Ishikawa (cell line): ENCODE measurements at regions not wholly inside any gene's neighbourhood (a gene's known extent, or its start where the extent isn't known, plus 50 kb on each side); places are given as distances from the start of the nearest gene placed in this dataset.

Source experiments
- CEBPB ChIP-seq: IDR thresholded peaks from 2 replicates; pipeline ENCODE4 v1.6.1; 2012
- CREB1 ChIP-seq: IDR thresholded peaks from 2 replicates; pipeline ENCODE4 v1.6.1; 2012; ENCODE audit warnings: low read depth
- EGR1 ChIP-seq: IDR thresholded peaks from 2 replicates; pipeline ENCODE4 v1.6.1; 2012
- EP300 ChIP-seq: IDR thresholded peaks from 2 replicates; pipeline ENCODE4 v1.6.1; 2012; ENCODE audit warnings: borderline replicate concordance
- FOXM1 ChIP-seq: IDR thresholded peaks from 2 replicates; pipeline ENCODE4 v1.6.1; 2012; ENCODE audit warnings: low read depth, borderline replicate concordance
- MAX ChIP-seq: IDR thresholded peaks from 2 replicates; pipeline ENCODE4 v1.6.1; 2012
- NFIC ChIP-seq: IDR thresholded peaks from 2 replicates; pipeline ENCODE4 v1.6.1; 2012
- RAD21 ChIP-seq: IDR thresholded peaks from 2 replicates; pipeline ENCODE4 v1.6.1; 2012; ENCODE audit warnings: low read depth
- REST ChIP-seq: IDR thresholded peaks from 2 replicates; pipeline ENCODE4 v1.6.1; 2012; ENCODE audit warnings: low read depth, mild to moderate bottlenecking
- TAF1 ChIP-seq: IDR thresholded peaks from 2 replicates; pipeline ENCODE4 v1.6.1; 2012; ENCODE audit warnings: low read depth, mild to moderate bottlenecking
- TCF12 ChIP-seq: IDR thresholded peaks from 2 replicates; pipeline ENCODE4 v1.6.1; 2012; ENCODE audit warnings: low read depth
- TEAD4 ChIP-seq: IDR thresholded peaks from 2 replicates; pipeline ENCODE4 v1.6.1; 2012
- YY1 ChIP-seq: IDR thresholded peaks from 2 replicates; pipeline ENCODE4 v1.6.1; 2012; ENCODE audit warnings: low read depth
- ZBTB7A ChIP-seq: IDR thresholded peaks from 2 replicates; pipeline ENCODE4 v1.6.1; 2012; ENCODE audit warnings: low read depth
- TF ChIP-seq, protein P1 (sequence below): IDR thresholded peaks from 2 replicates; pipeline ENCODE4 v1.6.1; 2012

GRCh38 chr15:26145796-26146195 is 282.7 kb upstream of the ATP10A start:
- TF ChIP-seq FOXM1 = no peak
- TF ChIP-seq, protein P1, sequence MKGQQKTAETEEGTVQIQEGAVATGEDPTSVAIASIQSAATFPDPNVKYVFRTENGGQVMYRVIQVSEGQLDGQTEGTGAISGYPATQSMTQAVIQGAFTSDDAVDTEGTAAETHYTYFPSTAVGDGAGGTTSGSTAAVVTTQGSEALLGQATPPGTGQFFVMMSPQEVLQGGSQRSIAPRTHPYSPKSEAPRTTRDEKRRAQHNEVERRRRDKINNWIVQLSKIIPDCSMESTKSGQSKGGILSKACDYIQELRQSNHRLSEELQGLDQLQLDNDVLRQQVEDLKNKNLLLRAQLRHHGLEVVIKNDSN = no peak

DNA sequence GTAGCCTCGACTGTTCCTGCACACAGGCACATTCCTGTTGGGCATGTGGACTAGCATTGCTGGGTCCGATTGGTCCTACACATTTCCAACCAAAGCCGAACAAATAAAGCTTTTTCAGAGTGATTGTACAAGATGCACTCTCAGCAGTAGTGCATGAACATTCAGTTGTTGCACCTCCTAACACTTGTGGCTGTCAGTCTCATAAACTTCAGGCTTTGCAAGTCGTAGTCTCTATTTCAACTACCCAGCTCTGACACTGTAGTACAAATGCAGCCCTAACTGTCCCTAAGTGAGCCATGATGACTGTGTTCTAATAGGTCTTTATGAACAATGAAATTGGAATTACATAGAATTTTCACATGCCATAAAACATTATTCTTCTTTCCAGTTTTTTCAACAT is 281.7 kb upstream of the ATP10A start:
- no peak for TF ChIP-seq REST
- no peak for TF ChIP-seq TAF1
- TF ChIP-seq NFIC = no peak
- TF ChIP-seq EGR1 = no peak
- no peak for TF ChIP-seq CEBPB
- TF ChIP-seq TCF12 = no peak
- no peak for TF ChIP-seq ZBTB7A
- no peak for TF ChIP-seq CREB1
- TF ChIP-seq FOXM1 = no peak
- no peak for TF ChIP-seq TEAD4
- no peak for TF ChIP-seq MAX
- no peak for TF ChIP-seq YY1
- TF ChIP-seq EP300 = no peak
- no peak for TF ChIP-seq RAD21
- TF ChIP-seq, protein P1 = no peak

DNA sequence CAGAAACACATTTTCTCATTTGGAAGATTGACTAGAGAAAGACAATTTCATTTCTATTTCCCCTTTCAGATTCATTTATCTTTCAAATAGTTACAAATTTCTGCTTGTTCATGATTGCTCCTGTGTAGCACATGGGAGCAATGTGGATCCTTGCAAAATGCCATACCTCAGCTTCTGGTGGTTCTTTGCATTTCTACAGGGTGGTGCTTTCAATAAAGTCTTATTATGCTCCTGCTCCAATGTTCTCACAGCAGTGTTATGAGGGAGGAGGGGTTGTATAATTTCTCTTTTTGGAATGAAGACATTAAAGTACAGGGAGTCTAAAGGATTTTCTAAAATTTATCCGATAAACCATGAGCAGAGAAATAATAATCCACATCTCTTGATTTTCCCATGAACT is 280.1 kb upstream of the ATP10A start:
- TF ChIP-seq CEBPB (no peak), YY1 (no peak), NFIC (no peak)

DNA sequence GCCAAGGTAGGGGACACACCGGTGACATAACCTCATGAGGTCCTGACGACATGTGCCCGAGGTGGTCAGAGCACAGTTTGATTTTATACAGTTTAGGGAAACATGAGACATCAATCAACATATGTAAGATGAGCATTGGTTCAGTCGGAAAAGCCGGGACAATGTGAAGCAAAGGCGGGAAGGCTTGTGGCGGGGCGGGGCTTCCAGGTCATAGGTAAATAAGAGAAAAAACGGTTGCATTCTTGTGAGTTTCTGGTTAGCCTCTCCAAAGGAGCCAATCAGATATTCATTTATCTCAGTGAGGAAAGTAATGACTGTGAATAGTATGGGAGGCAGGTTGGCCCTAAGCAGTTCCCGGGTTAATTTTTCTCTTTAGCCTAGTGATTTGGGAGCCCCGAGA is 271.7 kb upstream of the ATP10A start:
- TF ChIP-seq CEBPB (no peak), FOXM1 (no peak), REST (no peak), EGR1 (no peak), YY1 (no peak), RAD21 (no peak), TAF1 (no peak)

- TF ChIP-seq REST = no peak
- no peak for TF ChIP-seq YY1
- TF ChIP-seq RAD21 = no peak
- TF ChIP-seq EP300 = no peak
- no peak for TF ChIP-seq CREB1
- TF ChIP-seq, protein P1 = no peak
- TF ChIP-seq MAX = no peak
- no peak for TF ChIP-seq EGR1
- TF ChIP-seq TCF12 = no peak
- no peak for TF ChIP-seq FOXM1
- TF ChIP-seq ZBTB7A = no peak
- no peak for TF ChIP-seq CEBPB
- TF ChIP-seq TAF1 = no peak
- TF ChIP-seq TEAD4 = no peak
- TF ChIP-seq NFIC = no peak
These were observed 271.0 kb upstream of the ATP10A start for GRCh38 chr15:26134152-26134551.
